ENCODE measurements at regions not wholly inside any gene's neighbourhood (a gene's known extent, or its start where the extent isn't known, plus 50 kb on each side); places are given as distances from the start of the nearest gene placed in this dataset.

- H3K27ac ChIP-seq (ENCODE audit: low read depth, low read length, poor library complexity, severe bottlenecking), result no peak overlapping the region
- no peaks in the 10 kb centered on the region for H3K9me3 ChIP-seq (ENCODE audit: low read depth, low read length, poor library complexity, severe bottlenecking)
- intact Hi-C loops (cut with micrococcal nuclease; ENCODE audit: unreplicated experiment), result no loop called here
- no peaks in the 10 kb centered on the region for H3K27me3 ChIP-seq (replicated peaks; ENCODE audit: insufficient read depth, low read depth, low read length, poor library complexity)
- TF ChIP-seq CTCF (conservative IDR thresholded peaks at IDR 0.05; ENCODE audit: low read depth, low read length) (no peak), EZH2 (IDR thresholded peaks at IDR 0.05; ENCODE audit: borderline replicate concordance, low read depth, low read length, poor library complexity, severe bottlenecking) (no peak)
- DNase-seq (ENCODE audit: low spot score), result no peak
- no TSS peak for BruUV-seq (replicated peaks)
- CTCF ChIA-PET, result no interaction called here
- no peak overlapping the region for H3K4me3 ChIP-seq (ENCODE audit: low read depth, low read length, poor library complexity, severe bottlenecking)
- H3K36me3 ChIP-seq (ENCODE audit: insufficient read depth, low read length, poor library complexity, severe bottlenecking), result no peaks in the 10 kb centered on the region
- peaks cover 12% of the 10 kb centered on the region for H3K4me1 ChIP-seq (ENCODE audit: insufficient read depth, low read length, poor library complexity, severe bottlenecking)
- POLR2A ChIA-PET (ENCODE audit: low non-redundant PET), result interaction anchor here (1.0 kb wide), 1 partner anchor 278 kb away, joined by 8 read pairs; no protein-coding TSS in a partner anchor
Measured at GRCh38 chr2:8406271-8406670, 275.6 kb upstream of the ID2 start.

- Histone ChIP-seq H3K9me3 (ENCODE audit: low read depth, low read length, poor library complexity, severe bottlenecking) (no peaks in the 10 kb centered on the region), H3K27ac (ENCODE audit: low read depth, low read length, poor library complexity, severe bottlenecking) (no peak overlapping the region), H3K27me3 (replicated peaks; ENCODE audit: insufficient read depth, low read depth, low read length, poor library complexity) (no peaks in the 10 kb centered on the region), H3K4me3 (ENCODE audit: low read depth, low read length, poor library complexity, severe bottlenecking) (no peak overlapping the region), H3K36me3 (ENCODE audit: insufficient read depth, low read length, poor library complexity, severe bottlenecking) (no peaks in the 10 kb centered on the region), H3K4me1 (ENCODE audit: insufficient read depth, low read length, poor library complexity, severe bottlenecking) (peaks cover 16% of the 10 kb centered on the region)
- intact Hi-C loops (cut with micrococcal nuclease; ENCODE audit: unreplicated experiment), result no loop called here
- no TSS peak for BruUV-seq (replicated peaks)
- no peak for DNase-seq (ENCODE audit: low spot score)
- POLR2A ChIA-PET (ENCODE audit: low non-redundant PET), result no interaction called here
- TF ChIP-seq CTCF (conservative IDR thresholded peaks at IDR 0.05; ENCODE audit: low read depth, low read length) (no peak), EZH2 (IDR thresholded peaks at IDR 0.05; ENCODE audit: borderline replicate concordance, low read depth, low read length, poor library complexity, severe bottlenecking) (no peak)
- CTCF ChIA-PET, result no interaction called here
Measured at GRCh38 chr2:8407332-8407731, 274.5 kb upstream of the ID2 start.

- H3K27me3 ChIP-seq (replicated peaks; ENCODE audit: insufficient read depth, low read depth, low read length, poor library complexity), result no peaks in the 10 kb centered on the region
- ChIA-PET CTCF (no interaction called here), POLR2A (ENCODE audit: low non-redundant PET) (interaction anchor here (0.7 kb wide), 1 partner anchor 188 kb away, joined by 10 read pairs; no protein-coding TSS in a partner anchor)
- no TSS peak for BruUV-seq (replicated peaks)
- no peaks in the 10 kb centered on the region for H3K36me3 ChIP-seq (ENCODE audit: insufficient read depth, low read length, poor library complexity, severe bottlenecking)
- no peak for DNase-seq (ENCODE audit: low spot score)
- H3K4me1 ChIP-seq (ENCODE audit: insufficient read depth, low read length, poor library complexity, severe bottlenecking), result peaks cover 27% of the 10 kb centered on the region
- no peak overlapping the region for H3K4me3 ChIP-seq (ENCODE audit: low read depth, low read length, poor library complexity, severe bottlenecking)
- no peaks in the 10 kb centered on the region for H3K9me3 ChIP-seq (ENCODE audit: low read depth, low read length, poor library complexity, severe bottlenecking)
- TF ChIP-seq CTCF (conservative IDR thresholded peaks at IDR 0.05; ENCODE audit: low read depth, low read length) (no peak), EZH2 (IDR thresholded peaks at IDR 0.05; ENCODE audit: borderline replicate concordance, low read depth, low read length, poor library complexity, severe bottlenecking) (no peak)
- intact Hi-C loops (cut with micrococcal nuclease; ENCODE audit: unreplicated experiment), result no loop called here
- no peak overlapping the region for H3K27ac ChIP-seq (ENCODE audit: low read depth, low read length, poor library complexity, severe bottlenecking)
Measured at GRCh38 chr2:8408560-8409460, 273.0 kb upstream of the ID2 start.
